ENCODE measurements at regions not wholly inside any gene's neighbourhood (a gene's known extent, or its start where the extent isn't known, plus 50 kb on each side); places are given as distances from the start of the nearest gene placed in this dataset.

- no peak for TF ChIP-seq CTCF (IDR thresholded peaks at IDR 0.05; ENCODE audit: insufficient read depth, low read length)
- DNase-seq (ENCODE audit: low read depth): no peak
- no peak overlapping the region for H3K4me3 ChIP-seq (ENCODE audit: low read depth, low read length)
These were observed 481.0 kb upstream of the MYT1L start for GRCh38 chr2:2812117-2812516.

GRCh38 chr2:2810504-2810903, 479.4 kb upstream of the MYT1L start:
- no peak for TF ChIP-seq CTCF (IDR thresholded peaks at IDR 0.05; ENCODE audit: insufficient read depth, low read length)
- no peak for DNase-seq (ENCODE audit: low read depth)

DNA sequence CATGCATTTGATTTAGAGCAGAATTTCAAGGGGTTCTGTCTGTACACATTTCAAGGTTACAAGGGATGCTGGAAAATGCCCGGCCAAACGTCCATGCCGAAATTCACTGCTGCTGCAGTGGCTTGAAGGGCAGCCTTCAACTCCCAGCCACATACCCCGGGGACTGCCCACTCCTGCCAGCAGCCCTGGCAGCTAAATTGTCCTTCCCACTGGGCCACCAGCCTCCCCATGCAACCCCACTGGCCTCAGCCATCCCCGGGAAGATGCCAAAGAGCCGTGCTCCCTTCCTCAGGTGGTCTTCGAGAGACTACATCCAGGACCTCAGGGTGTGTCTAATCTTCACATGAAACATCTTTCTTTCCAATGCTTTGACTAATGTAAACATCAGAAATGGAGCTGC, 478.7 kb upstream of the MYT1L start:
- no peak for TF ChIP-seq CTCF (IDR thresholded peaks at IDR 0.05; ENCODE audit: insufficient read depth, low read length)
- no peak overlapping the region for H3K4me3 ChIP-seq (ENCODE audit: low read depth, low read length)
- DNase-seq (ENCODE audit: low read depth): no peak

More at GRCh38 chr2:2810504-2810903, 479.4 kb upstream of the MYT1L start:
- H3K4me3 ChIP-seq (ENCODE audit: low read depth, low read length): no peak overlapping the region

DNA sequence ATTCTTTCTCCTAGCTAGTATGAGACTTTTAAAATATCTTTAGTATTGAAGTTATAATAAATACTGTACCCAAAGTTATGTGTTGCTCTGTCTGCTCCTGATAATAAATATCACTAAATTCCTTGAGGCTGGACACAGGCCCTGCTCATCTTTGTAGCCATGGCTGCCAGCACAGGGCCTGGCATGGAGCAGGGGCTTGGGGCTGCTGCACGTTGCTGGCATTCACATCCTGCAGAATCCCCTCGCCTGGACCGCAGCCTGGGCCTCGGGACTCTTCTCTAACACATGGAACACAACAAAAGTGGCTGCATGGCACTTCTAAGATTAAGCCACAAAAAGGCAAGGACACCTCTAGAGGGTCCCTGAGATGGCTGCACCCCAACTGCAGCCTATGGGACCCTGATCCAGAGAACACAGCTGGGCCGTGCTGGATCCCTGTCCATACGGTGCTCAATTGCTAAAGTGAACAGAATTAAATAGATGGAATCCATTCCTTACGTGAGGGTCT, 477.5 kb upstream of the MYT1L start:
- no peak for TF ChIP-seq CTCF (IDR thresholded peaks at IDR 0.05; ENCODE audit: insufficient read depth, low read length)
- H3K4me3 ChIP-seq (ENCODE audit: low read depth, low read length): no peak overlapping the region
- no peak for DNase-seq (ENCODE audit: low read depth)

DNA sequence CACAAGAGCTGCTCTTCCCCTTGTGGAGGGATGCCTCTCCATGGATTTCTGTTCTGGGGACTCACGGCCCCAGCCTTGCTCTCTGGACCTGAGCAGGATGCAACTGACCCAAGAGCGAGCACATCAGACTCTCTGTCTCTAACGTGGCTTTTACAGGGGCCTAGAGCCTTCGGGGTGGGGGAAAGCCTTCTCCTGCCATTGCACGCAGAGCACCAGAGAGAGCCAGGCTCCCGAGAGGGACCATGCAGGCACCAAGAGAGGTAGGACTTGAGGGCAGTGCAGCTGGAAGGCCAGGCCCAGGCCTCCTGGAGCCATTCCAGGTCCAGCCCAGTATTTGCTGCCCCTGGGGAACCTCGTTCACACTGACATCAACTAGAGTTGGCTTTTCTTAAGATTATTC, 475.6 kb upstream of the MYT1L start:
- DNase-seq (ENCODE audit: low read depth): no peak
- no peak for TF ChIP-seq CTCF (IDR thresholded peaks at IDR 0.05; ENCODE audit: insufficient read depth, low read length)
- no peak overlapping the region for H3K4me3 ChIP-seq (ENCODE audit: low read depth, low read length)

DNA sequence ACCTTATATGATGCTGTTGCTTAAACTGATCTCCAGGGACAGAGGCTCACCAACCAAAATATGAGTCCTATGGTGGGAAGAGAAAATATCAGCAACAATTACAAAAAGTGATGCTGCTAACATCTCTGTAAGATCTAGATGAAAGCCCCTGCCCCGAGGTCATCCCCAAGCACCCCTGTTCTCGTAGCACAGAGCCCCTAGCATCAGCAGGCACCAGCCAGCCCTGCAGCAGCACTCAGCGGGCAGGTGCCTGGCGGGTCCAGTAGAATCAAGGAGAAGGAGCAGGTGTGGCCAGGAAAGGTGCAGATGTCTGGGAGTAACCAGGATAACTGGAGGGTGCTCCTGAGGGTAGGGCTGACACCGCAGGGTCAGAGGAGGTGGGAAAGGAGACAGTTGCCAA, 474.2 kb upstream of the MYT1L start:
- DNase-seq (ENCODE audit: low read depth): no peak
- no peak overlapping the region for H3K4me3 ChIP-seq (ENCODE audit: low read depth, low read length)
- no peak for TF ChIP-seq CTCF (IDR thresholded peaks at IDR 0.05; ENCODE audit: insufficient read depth, low read length)

- no peak for DNase-seq (ENCODE audit: low read depth)
- no peak for TF ChIP-seq CTCF (IDR thresholded peaks at IDR 0.05; ENCODE audit: insufficient read depth, low read length)
- H3K4me3 ChIP-seq (ENCODE audit: low read depth, low read length): no peak overlapping the region
These were observed 473.5 kb upstream of the MYT1L start for GRCh38 chr2:2804528-2804927.

Measured in fibroblast of the aortic adventitia (primary cell).